H1 (cell line): ENCODE measurements at regions not wholly inside any gene's neighbourhood (a gene's known extent, or its start where the extent isn't known, plus 50 kb on each side); places are given as distances from the start of the nearest gene placed in this dataset.

Source experiments
- CTCF ChIA-PET: fragments of 300-600 bp; sonication (Branson Sonifier 250); formaldehyde crosslinking; loops from one replicate; lab custom pipeline; 2021; ENCODE audit not compliant: partially characterized antibody; lab: Charles Lee
- POLR2A ChIA-PET: fragments of 300-600 bp; sonication (Branson Sonifier 250); formaldehyde crosslinking; loops from one replicate; lab custom pipeline; 2021; ENCODE audit warnings: inconsistent platforms; ENCODE audit not compliant: partially characterized antibody; lab: Charles Lee
- DNase-seq, 2 experiments: peaks; one replicate each; pipeline versions ENCODE4 v3.0.0 to v3.0.0-alpha.2; 2010 to 2022; ENCODE audit warnings: low spot score in 2 of 2, low read depth in 1 of 2, mixed read lengths in 1 of 2
- FAIRE-seq: peaks from 2 replicates; lab custom pipeline; 2011; peaks lifted over from hg19 to GRCh38; lab: Jason Lieb, UNC
- H2AFZ ChIP-seq: 2 replicates; pipeline ENCODE4 v1.8.1; 2012; ENCODE audit warnings: low read length, inconsistent platforms
- H2AK5ac ChIP-seq: 2 replicates; pipeline ENCODE4 v1.6.1; 2013; ENCODE audit warnings: low read depth, low read length
- H2BK120ac ChIP-seq: replicated peaks from 2 replicates; pipeline ENCODE3; 2013; ENCODE audit warnings: low read depth, low read length, inconsistent platforms
- H2BK12ac ChIP-seq: 2 replicates; pipeline ENCODE4 v1.6.1; 2013; ENCODE audit warnings: low read depth, low read length
- H2BK15ac ChIP-seq: 2 replicates; pipeline ENCODE4 v1.6.1; 2013; ENCODE audit warnings: low read length
- H2BK20ac ChIP-seq: 2 replicates; pipeline ENCODE4 v1.6.1; 2013; ENCODE audit warnings: low read length
- H2BK5ac ChIP-seq: 2 replicates; pipeline ENCODE4 v1.6.1; 2013; ENCODE audit warnings: low read depth, low read length
- H3K14ac ChIP-seq: 2 replicates; pipeline ENCODE4 v1.6.1; 2013; ENCODE audit warnings: inconsistent platforms; ENCODE audit not compliant: insufficient read length
- H3K18ac ChIP-seq: 2 replicates; pipeline ENCODE4 v1.6.1; 2013; ENCODE audit warnings: low read length; ENCODE audit errors: extremely low read depth
- H3K23ac ChIP-seq: 2 replicates; pipeline ENCODE4 v1.6.1; 2013; ENCODE audit warnings: inconsistent platforms; ENCODE audit not compliant: insufficient read length
- H3K23me2 ChIP-seq: 2 replicates; pipeline ENCODE4 v1.6.1; 2013; ENCODE audit warnings: low read depth, low read length
- H3K27ac ChIP-seq: 2 replicates; pipeline ENCODE4 v1.6.1; 2011; ENCODE audit warnings: low read depth, low read length, inconsistent platforms
- H3K27me3 ChIP-seq, 4 experiments: replicated peaks in 1 of 4; 1 replicate in 1 of 4; 2 replicates in 3 of 4; pipeline versions ENCODE4 v1.6.1 to v1.8.1; 2011 to 2013; ENCODE audit warnings: low read length in 3 of 4, mild to moderate bottlenecking in 3 of 4, inconsistent platforms in 2 of 4, mixed read lengths in 2 of 4, moderate library complexity in 1 of 4; ENCODE audit not compliant: control insufficient read depth in 3 of 4, insufficient read depth in 3 of 4; ENCODE audit errors: extremely low read depth in 1 of 4
- H3K36me3 ChIP-seq, 4 experiments: 2 replicates each; pipeline versions ENCODE4 v1.6.1 to v1.8.1; 2011 to 2013; ENCODE audit warnings: mild to moderate bottlenecking in 4 of 4, low read length in 3 of 4, moderate library complexity in 2 of 4, control low read depth in 1 of 4, inconsistent platforms in 1 of 4; ENCODE audit not compliant: insufficient read depth in 4 of 4, control insufficient read depth in 2 of 4
- H3K4ac ChIP-seq: replicated peaks from 2 replicates; pipeline ENCODE3; 2013; ENCODE audit warnings: low read length, low read depth, mixed read lengths, inconsistent platforms; ENCODE audit not compliant: insufficient read length
- H3K4me1 ChIP-seq, 4 experiments: replicated peaks in 1 of 4; 1 replicate in 1 of 4; 2 replicates in 3 of 4; pipeline versions ENCODE4 v1.6.1 to v1.8.1; 2011 to 2013; ENCODE audit warnings: low read length in 3 of 4, inconsistent platforms in 2 of 4, mixed read lengths in 1 of 4; ENCODE audit not compliant: insufficient read depth in 4 of 4, control insufficient read depth in 3 of 4
- H3K4me2 ChIP-seq, 2 experiments: 2 replicates each; pipeline versions ENCODE4 v1.6.1 to v1.8.1; 2011 to 2013; ENCODE audit warnings: low read depth in 2 of 2, low read length in 2 of 2, control low read depth in 1 of 2, inconsistent platforms in 1 of 2, mild to moderate bottlenecking in 1 of 2; ENCODE audit not compliant: insufficient read depth in 1 of 2
- H3K4me3 ChIP-seq, 4 experiments: fragments of 200-600, 300-600 bp in 1 of 4; sonication (generic), shearing (Covaris generic), sonication (Bioruptor Twin) in 1 of 4; 2 replicates each; pipeline versions ENCODE4 v1.5.1 to v1.8.1; 2011 to 2016; ENCODE audit warnings: low read length in 4 of 4, low read depth in 3 of 4, control low read depth in 2 of 4, inconsistent platforms in 2 of 4, mild to moderate bottlenecking in 2 of 4, mixed read lengths in 1 of 4, moderate library complexity in 1 of 4; ENCODE audit not compliant: insufficient read depth in 2 of 4; ENCODE audit errors: extremely low read depth in 1 of 4
- H3K56ac ChIP-seq: replicated peaks from 2 replicates; pipeline ENCODE3; 2013; ENCODE audit warnings: low read depth, mild to moderate bottlenecking, mixed read lengths, low read length, inconsistent platforms; ENCODE audit not compliant: insufficient read length
- H3K79me1 ChIP-seq: 2 replicates; pipeline ENCODE4 v1.6.1; 2013; ENCODE audit warnings: low read depth, low read length, control low read depth
- H3K79me2 ChIP-seq, 2 experiments: 2 replicates each; pipeline versions ENCODE4 v1.6.1 to v1.8.1; 2012 to 2013; ENCODE audit warnings: low read length in 2 of 2, mild to moderate bottlenecking in 2 of 2, inconsistent platforms in 1 of 2; ENCODE audit not compliant: insufficient read depth in 2 of 2, control insufficient read depth in 1 of 2
- H3K9ac ChIP-seq, 4 experiments: replicated peaks in 1 of 4; 1 replicate in 1 of 4; 2 replicates in 3 of 4; pipeline versions ENCODE4 v1.6.1 to v1.8.1; 2011 to 2013; ENCODE audit warnings: low read depth in 3 of 4, low read length in 3 of 4, control low read depth in 2 of 4, mild to moderate bottlenecking in 2 of 4, moderate library complexity in 2 of 4, inconsistent platforms in 1 of 4; ENCODE audit errors: extremely low read depth in 1 of 4
- H3K9me3 ChIP-seq, 2 experiments: 2 replicates each; pipeline versions ENCODE4 v1.6.1 to v1.8.1; 2012 to 2013; ENCODE audit warnings: mild to moderate bottlenecking in 2 of 2, moderate library complexity in 2 of 2, control low read depth in 1 of 2, inconsistent platforms in 1 of 2, low read depth in 1 of 2, low read length in 1 of 2, mixed read lengths in 1 of 2; ENCODE audit not compliant: insufficient read depth in 2 of 2
- H4K20me1 ChIP-seq, 2 experiments: replicated peaks in 1 of 2; 2 replicates each; pipeline versions ENCODE3 to v1.8.1; 2011 to 2013; ENCODE audit warnings: inconsistent platforms in 2 of 2, low read length in 2 of 2, mild to moderate bottlenecking in 1 of 2; ENCODE audit not compliant: insufficient read depth in 2 of 2, control insufficient read depth in 1 of 2
- H4K5ac ChIP-seq: 2 replicates; pipeline ENCODE4 v1.6.1; 2013; ENCODE audit warnings: low read length, low read depth, mixed read lengths, inconsistent platforms; ENCODE audit not compliant: insufficient read length
- H4K8ac ChIP-seq: 2 replicates; pipeline ENCODE4 v1.8.0; 2013; ENCODE audit warnings: mild to moderate bottlenecking, moderate library complexity, low read length, inconsistent platforms; ENCODE audit not compliant: insufficient read depth; ENCODE audit errors: extremely low read depth
- H4K91ac ChIP-seq: replicated peaks from 2 replicates; pipeline ENCODE3; 2013; ENCODE audit warnings: low read length, mixed read lengths, inconsistent platforms; ENCODE audit not compliant: insufficient read length
- CEBPB ChIP-seq: IDR thresholded peaks from 2 replicates; pipeline ENCODE4 v1.6.1; 2012; ENCODE audit warnings: low read depth, low read length
- FOSL1 ChIP-seq: IDR thresholded peaks from 2 replicates; pipeline ENCODE4 v1.6.1; 2011; ENCODE audit warnings: mild to moderate bottlenecking, low read depth, low read length, moderate library complexity; ENCODE audit not compliant: insufficient read depth
- NANOG ChIP-seq: IDR thresholded peaks from 2 replicates; pipeline ENCODE4 v1.6.1; 2011; ENCODE audit warnings: low read length, low read depth, mild to moderate bottlenecking, inconsistent platforms; ENCODE audit not compliant: insufficient read depth, poor library complexity, severe bottlenecking
- PHF8 ChIP-seq: fragments of 200-600 bp; sonication (generic); conservative IDR thresholded peaks from 2 replicates; pipeline ENCODE4 v1.7.1; 2012; ENCODE audit warnings: low read depth, mild to moderate bottlenecking, inconsistent platforms, low read length, moderate library complexity
- POLR2A ChIP-seq, 2 experiments: IDR thresholded peaks; 1 replicate in 1 of 2; 2 replicates in 1 of 2; pipeline ENCODE4 v1.6.1; 2011; ENCODE audit warnings: low read depth in 2 of 2, low read length in 2 of 2, mild to moderate bottlenecking in 2 of 2; ENCODE audit errors: control extremely low read depth in 1 of 2
- RAD21 ChIP-seq, 2 experiments: IDR thresholded peaks in 1 of 2; conservative IDR thresholded peaks in 1 of 2; 2 replicates each; pipeline ENCODE4 v1.6.1; 2011; ENCODE audit warnings: low read depth in 2 of 2, low read length in 2 of 2, improper control_type of control experiment in 1 of 2, inconsistent platforms in 1 of 2, mild to moderate bottlenecking in 1 of 2, moderate library complexity in 1 of 2
- RNF2 ChIP-seq: fragments of 200-900, 300-1000 bp; sonication (generic); IDR thresholded peaks from 2 replicates; pipeline ENCODE4 v1.7.1; 2016; ENCODE audit warnings: borderline replicate concordance, low read depth, mild to moderate bottlenecking, antibody characterized with exemption, low read length; ENCODE audit not compliant: poor library complexity, severe bottlenecking; ENCODE audit errors: missing control alignments
- RXRA ChIP-seq: IDR thresholded peaks from 2 replicates; pipeline ENCODE4 v1.6.1; 2011; ENCODE audit warnings: low read depth, mild to moderate bottlenecking, low read length, moderate library complexity; ENCODE audit not compliant: insufficient read depth
- SIRT6 ChIP-seq: IDR thresholded peaks from one replicate; pipeline ENCODE4 v1.7.1; 2012; ENCODE audit warnings: low read length, inconsistent platforms
- SP4 ChIP-seq: IDR thresholded peaks from 2 replicates; pipeline ENCODE4 v1.6.1; 2012; ENCODE audit warnings: low read length, inconsistent platforms
- TCF12 ChIP-seq: IDR thresholded peaks from 2 replicates; pipeline ENCODE4 v1.6.1; 2011; ENCODE audit warnings: low read depth, mild to moderate bottlenecking, low read length
- WGBS, 2 experiments: shearing (Covaris generic) in 1 of 2; methylation state at CpG; one replicate each; pipeline versions ENCODE4 v1.1.6 to v1.1.7; 2013 to 2015; ENCODE audit warnings: low lambda C conversion rate in 2 of 2, mixed read lengths in 2 of 2, inconsistent platforms in 1 of 2, low coverage in 1 of 2, missing lambda C conversion rate in 1 of 2; ENCODE audit not compliant: insufficient replicate concordance in 2 of 2, insufficient coverage in 1 of 2, insufficient read length in 1 of 2; ENCODE audit errors: extremely low coverage in 1 of 2, missing lambda C conversion rate in 1 of 2; 5-methylcytosine and 5-hydroxymethylcytosine counted together
- TF ChIP-seq, protein P1 (sequence below): IDR thresholded peaks from 2 replicates; pipeline ENCODE4 v1.6.1; 2012; ENCODE audit warnings: inconsistent platforms
- TF ChIP-seq, protein P2 (sequence below): IDR thresholded peaks from 2 replicates; pipeline ENCODE4 v1.6.1; 2011; ENCODE audit warnings: low read depth, mild to moderate bottlenecking, low read length; ENCODE audit not compliant: insufficient read depth

DNA sequence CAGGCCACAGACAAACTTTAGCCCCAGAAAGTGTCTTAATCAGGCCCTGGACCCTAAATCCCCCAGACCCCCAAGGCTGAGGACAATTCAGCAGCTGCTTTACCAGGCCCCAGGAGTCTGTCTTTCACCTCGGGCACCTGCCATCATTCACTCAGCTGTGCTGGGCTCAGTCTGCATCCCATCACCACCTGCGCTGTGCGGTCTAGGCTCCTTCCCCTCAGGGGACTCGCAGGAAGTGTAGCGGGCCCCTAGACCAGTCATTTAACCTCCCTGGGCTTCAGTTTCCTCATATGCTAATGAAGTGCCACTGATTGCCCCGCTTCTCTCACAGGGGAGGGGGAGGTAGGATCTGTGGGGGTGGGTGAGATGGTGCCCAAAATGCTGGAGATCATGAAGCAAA is 76.4 kb upstream of the ZMIZ1 start:
- H3K14ac ChIP-seq = no peak overlapping the region
- no peak overlapping the region for H4K91ac ChIP-seq
- no peak overlapping the region for H3K23ac ChIP-seq
- H2BK20ac ChIP-seq = no peak overlapping the region
- H3K18ac ChIP-seq = no peak overlapping the region
- H2BK12ac ChIP-seq = no peak overlapping the region
- no peak overlapping the region for H2BK5ac ChIP-seq
- H2AFZ ChIP-seq = no peak overlapping the region
- FAIRE-seq = no peak
- peaks cover 0 to 5% (median 2%) of the 10 kb centered on the region in 4 experiments; a peak in 3 of 7 replicates for H3K4me1 ChIP-seq
- DNase-seq = no peak
- no peak overlapping the region for H3K4me2 ChIP-seq
- H3K56ac ChIP-seq = no peak overlapping the region
- no peak overlapping the region for H3K4me3 ChIP-seq
- H2BK120ac ChIP-seq = no peak overlapping the region
- H3K9ac ChIP-seq = no peak overlapping the region
- WGBS, 2 experiments = 88% methylated on average over 3 of the region's 6 CpGs; no CpG with 5 or more reads in 1 of the 2 experiments
- H3K27me3 ChIP-seq = no peaks in the 10 kb centered on the region
- no peak overlapping the region for H4K8ac ChIP-seq
- H4K5ac ChIP-seq = no peak overlapping the region
- H3K27ac ChIP-seq = no peak overlapping the region
- POLR2A ChIA-PET = interaction anchor here (1.2 kb wide), 1 partner anchor 17 kb away, joined by 3 read pairs; no protein-coding TSS in a partner anchor
- no peaks in the 10 kb centered on the region for H3K9me3 ChIP-seq
- H4K20me1 ChIP-seq = no peaks in the 10 kb centered on the region
- H3K36me3 ChIP-seq = no peaks in the 10 kb centered on the region
- no peak overlapping the region for H2BK15ac ChIP-seq
- CTCF ChIA-PET = no interaction called here
- no peak overlapping the region for H2AK5ac ChIP-seq
- H3K4ac ChIP-seq = no peak overlapping the region
- no peaks in the 10 kb centered on the region for H3K79me2 ChIP-seq
- H3K23me2 ChIP-seq = no peaks in the 10 kb centered on the region
- H3K79me1 ChIP-seq = no peaks in the 10 kb centered on the region
- TF ChIP-seq PHF8 = no peak
- TF ChIP-seq, protein P1, sequence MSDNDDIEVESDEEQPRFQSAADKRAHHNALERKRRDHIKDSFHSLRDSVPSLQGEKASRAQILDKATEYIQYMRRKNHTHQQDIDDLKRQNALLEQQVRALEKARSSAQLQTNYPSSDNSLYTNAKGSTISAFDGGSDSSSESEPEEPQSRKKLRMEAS = no peak
- no peak for TF ChIP-seq RAD21 (IDR thresholded peaks at IDR 0.05 in 1 of 2, conservative IDR thresholded peaks at IDR 0.05 in 1 of 2; ENCODE audit: low read depth in 2 of 2, low read length in 2 of 2)
- TF ChIP-seq NANOG = no peak
- TF ChIP-seq CEBPB = no peak
- TF ChIP-seq RNF2 = no peak
- TF ChIP-seq SIRT6 = no peak
- TF ChIP-seq FOSL1 = no peak
- TF ChIP-seq TCF12 = no peak
- TF ChIP-seq, protein P2, sequence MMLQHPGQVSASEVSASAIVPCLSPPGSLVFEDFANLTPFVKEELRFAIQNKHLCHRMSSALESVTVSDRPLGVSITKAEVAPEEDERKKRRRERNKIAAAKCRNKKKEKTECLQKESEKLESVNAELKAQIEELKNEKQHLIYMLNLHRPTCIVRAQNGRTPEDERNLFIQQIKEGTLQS = no peak
- TF ChIP-seq RXRA = no peak
- no peak for TF ChIP-seq POLR2A (IDR thresholded peaks at IDR 0.05; ENCODE audit: control extremely low read depth in 1 of 2, low read depth in 2 of 2, low read length in 2 of 2)
- TF ChIP-seq SP4 = no peak
